ENCODE measurements at regions not wholly inside any gene's neighbourhood (a gene's known extent, or its start where the extent isn't known, plus 50 kb on each side); places are given as distances from the start of the nearest gene placed in this dataset.
A peak's percentile ranks its signal among the peaks of the same experiment; 100 is the strongest.
"Not testable (repeated sequence)": the region's sequence is repeated elsewhere in the genome, so short reads cannot be mapped to it uniquely, and the experiment has no call there.

- peak in 1 of 3 donors; percentile 24 for DNase-seq
- WGBS, 2 donors, result 33 to 40% methylated on average over 1 of the region's 1 CpG
- Histone ChIP-seq H3K36me3 (ENCODE audit: control insufficient read depth in 4 of 4, insufficient read depth in 4 of 4, low read length in 4 of 4) (no peaks in the 10 kb centered on the region), H3K27me3 (ENCODE audit: control insufficient read depth in 3 of 3, insufficient read depth in 3 of 3, low read length in 2 of 3) (no peaks in the 10 kb centered on the region), H3K4me3 (no peak overlapping the region), H3K9ac (ENCODE audit: insufficient read depth in 1 of 2, low read length in 2 of 2) (no peak overlapping the region), H3K27ac (ENCODE audit: low read depth in 1 of 2, low read length in 1 of 2) (no peak overlapping the region), H3K4me1 (ENCODE audit: control insufficient read depth in 5 of 5, insufficient read depth in 5 of 5, low read length in 5 of 5) (no peaks in the 10 kb centered on the region), H3K9me3 (ENCODE audit: control insufficient read depth in 4 of 4, insufficient read depth in 3 of 4, low read length in 3 of 4) (no peaks in the 10 kb centered on the region)
- ATAC-seq (ENCODE audit: insufficient read depth, low FRiP score), result no peak
- TF ChIP-seq CTCF (IDR thresholded peaks at IDR 0.05; ENCODE audit: control extremely low read depth, extremely low read depth), result no peak
Measured at GRCh38 chr2:160590664-160591063, 97.1 kb upstream of the RBMS1 start.

GRCh38 chr2:160592401-160592800, 98.8 kb upstream of the RBMS1 start:
- no peaks in the 10 kb centered on the region for H3K9me3 ChIP-seq (ENCODE audit: control insufficient read depth in 4 of 4, insufficient read depth in 3 of 4, low read length in 3 of 4)
- H3K4me1 ChIP-seq (ENCODE audit: control insufficient read depth in 5 of 5, insufficient read depth in 5 of 5, low read length in 5 of 5), result no peaks in the 10 kb centered on the region
- TF ChIP-seq CTCF (IDR thresholded peaks at IDR 0.05; ENCODE audit: control extremely low read depth, extremely low read depth), result no peak
- ATAC-seq (ENCODE audit: insufficient read depth, low FRiP score), result no peak
- H3K4me3 ChIP-seq, result no peak overlapping the region
- DNase-seq, result no peak
- WGBS, 2 donors, result 91 to 94% methylated on average over 1 of the region's 1 CpG
- H3K36me3 ChIP-seq (ENCODE audit: control insufficient read depth in 4 of 4, insufficient read depth in 4 of 4, low read length in 4 of 4), result no peaks in the 10 kb centered on the region
- H3K9ac ChIP-seq (ENCODE audit: insufficient read depth in 1 of 2, low read length in 2 of 2), result no peak overlapping the region
- no peaks in the 10 kb centered on the region for H3K27me3 ChIP-seq (ENCODE audit: control insufficient read depth in 3 of 3, insufficient read depth in 3 of 3, low read length in 2 of 3)
- no peak overlapping the region for H3K27ac ChIP-seq (ENCODE audit: low read depth in 1 of 2, low read length in 1 of 2)

- Histone ChIP-seq H3K9me3 (ENCODE audit: control insufficient read depth in 4 of 4, insufficient read depth in 3 of 4, low read length in 3 of 4) (no peaks in the 10 kb centered on the region), H3K4me1 (ENCODE audit: control insufficient read depth in 5 of 5, insufficient read depth in 5 of 5, low read length in 5 of 5) (no peaks in the 10 kb centered on the region), H3K9ac (ENCODE audit: insufficient read depth in 1 of 2, low read length in 2 of 2) (no peak overlapping the region), H3K27ac (ENCODE audit: low read depth in 1 of 2, low read length in 1 of 2) (no peak overlapping the region), H3K4me3 (no peak overlapping the region), H3K27me3 (ENCODE audit: control insufficient read depth in 3 of 3, insufficient read depth in 3 of 3, low read length in 2 of 3) (no peaks in the 10 kb centered on the region), H3K36me3 (ENCODE audit: control insufficient read depth in 4 of 4, insufficient read depth in 4 of 4, low read length in 4 of 4) (no peaks in the 10 kb centered on the region)
- DNase-seq (no peak), ATAC-seq (ENCODE audit: insufficient read depth, low FRiP score) (no peak)
- no peak for TF ChIP-seq CTCF (IDR thresholded peaks at IDR 0.05; ENCODE audit: control extremely low read depth, extremely low read depth)
Measured at GRCh38 chr2:160592993-160593392, 99.4 kb upstream of the RBMS1 start.

- Histone ChIP-seq H3K4me3 (no peak overlapping the region), H3K27ac (ENCODE audit: low read depth in 1 of 2, low read length in 1 of 2) (no peak overlapping the region), H3K36me3 (ENCODE audit: control insufficient read depth in 4 of 4, insufficient read depth in 4 of 4, low read length in 4 of 4) (no peaks in the 10 kb centered on the region), H3K4me1 (ENCODE audit: control insufficient read depth in 5 of 5, insufficient read depth in 5 of 5, low read length in 5 of 5) (no peaks in the 10 kb centered on the region), H3K27me3 (ENCODE audit: control insufficient read depth in 3 of 3, insufficient read depth in 3 of 3, low read length in 2 of 3) (no peaks in the 10 kb centered on the region), H3K9ac (ENCODE audit: insufficient read depth in 1 of 2, low read length in 2 of 2) (no peak overlapping the region), H3K9me3 (ENCODE audit: control insufficient read depth in 4 of 4, insufficient read depth in 3 of 4, low read length in 3 of 4) (no peaks in the 10 kb centered on the region)
- no peak for DNase-seq
- TF ChIP-seq CTCF (IDR thresholded peaks at IDR 0.05; ENCODE audit: control extremely low read depth, extremely low read depth), result no peak
- ATAC-seq (ENCODE audit: insufficient read depth, low FRiP score), result no peak
Measured at GRCh38 chr2:160596441-160596840, 102.8 kb upstream of the RBMS1 start.

DNA sequence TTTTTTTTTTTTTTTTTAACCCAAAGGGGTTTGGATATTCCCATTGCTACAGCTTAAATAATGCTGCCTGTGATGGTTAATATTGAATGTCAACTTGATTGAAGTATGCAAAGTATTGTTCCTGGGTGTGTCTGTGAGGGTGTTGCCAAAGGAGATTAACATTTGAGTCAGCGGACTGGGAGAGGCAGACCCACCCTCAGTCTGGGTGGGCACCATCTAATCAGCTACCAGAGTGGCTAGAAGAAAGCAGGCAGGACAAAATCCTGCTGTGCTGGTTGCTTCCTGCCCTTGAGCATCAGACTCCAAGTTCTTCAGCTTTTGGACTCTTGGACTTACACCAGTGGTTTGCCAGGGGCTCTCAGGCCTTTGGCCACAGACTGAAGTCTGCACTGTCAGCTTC, 106.8 kb upstream of the RBMS1 start:
- not testable (repeated sequence) for H3K27me3 ChIP-seq (ENCODE audit: control insufficient read depth in 3 of 3, insufficient read depth in 3 of 3, low read length in 2 of 3); H3K27ac ChIP-seq (ENCODE audit: low read depth in 1 of 2, low read length in 1 of 2); H3K9me3 ChIP-seq (ENCODE audit: control insufficient read depth in 4 of 4, insufficient read depth in 3 of 4, low read length in 3 of 4); ATAC-seq (ENCODE audit: insufficient read depth, low FRiP score); DNase-seq; H3K36me3 ChIP-seq (ENCODE audit: control insufficient read depth in 4 of 4, insufficient read depth in 4 of 4, low read length in 4 of 4); H3K4me1 ChIP-seq (ENCODE audit: control insufficient read depth in 5 of 5, insufficient read depth in 5 of 5, low read length in 5 of 5); H3K4me3 ChIP-seq; H3K9ac ChIP-seq (ENCODE audit: insufficient read depth in 1 of 2, low read length in 2 of 2)
- whole genome bisulfite sequencing, 2 donors, result 87 to 89% methylated on average over 1 of the region's 1 CpG
